GM23338 (cell line): ENCODE measurements at regions not wholly inside any gene's neighbourhood (a gene's known extent, or its start where the extent isn't known, plus 50 kb on each side); places are given as distances from the start of the nearest gene placed in this dataset.

Experiments used
- ATAC-seq: fragments of 200-7000 bp; cut with Tn5 transposase; 3 replicates; pipeline ENCODE4 v1.9.1; 2020
- DNase-seq: peaks from one replicate; pipeline ENCODE4 v3.0.0-alpha.2; 2015; ENCODE audit warnings: low spot score
- H2AFZ ChIP-seq: fragments of 200-600 bp; sonication (generic); 2 replicates; pipeline ENCODE4 v1.8.0; 2016; ENCODE audit warnings: antibody characterized with exemption, mild to moderate bottlenecking, moderate library complexity
- H3F3A ChIP-seq: fragments of 200-600 bp; sonication (generic); replicated peaks from 2 replicates; pipeline ENCODE4 v1.8.0; 2017; ENCODE audit warnings: antibody characterized with exemption, mixed run types, low read depth
- H3K27ac ChIP-seq: fragments of 200-600 bp; sonication (generic); 2 replicates; pipeline ENCODE4 v1.6.1; 2016; ENCODE audit warnings: low read depth
- H3K27me3 ChIP-seq: fragments of 200-600 bp; sonication (generic); 2 replicates; pipeline ENCODE4 v1.8.0; 2016; ENCODE audit warnings: mild to moderate bottlenecking, mixed run types, moderate library complexity; ENCODE audit not compliant: insufficient read depth
- H3K36me3 ChIP-seq: fragments of 200-600 bp; sonication (generic); 2 replicates; pipeline ENCODE4 v1.8.0; 2016; ENCODE audit warnings: mild to moderate bottlenecking; ENCODE audit not compliant: insufficient read depth
- H3K4me1 ChIP-seq: fragments of 200-600 bp; sonication (generic); 2 replicates; pipeline ENCODE4 v1.8.0; 2016; ENCODE audit warnings: mild to moderate bottlenecking, moderate library complexity; ENCODE audit not compliant: insufficient read depth
- H3K4me2 ChIP-seq: fragments of 200-600 bp; sonication (generic); 2 replicates; pipeline ENCODE4 v1.7.1; 2017; ENCODE audit warnings: mixed run types
- H3K4me3 ChIP-seq: fragments of 200-600 bp; sonication (generic); 2 replicates; pipeline ENCODE4 v1.6.1; 2016; ENCODE audit warnings: mixed run types
- H3K79me2 ChIP-seq: fragments of 200-600 bp; sonication (generic); replicated peaks from 2 replicates; pipeline ENCODE4 v1.8.0; 2017; ENCODE audit warnings: mild to moderate bottlenecking; ENCODE audit not compliant: insufficient read depth
- H3K9me2 ChIP-seq: fragments of 200-600 bp; sonication (generic); 2 replicates; pipeline ENCODE4 v1.8.0; 2017; ENCODE audit not compliant: insufficient read depth
- H4K20me1 ChIP-seq: fragments of 200-600 bp; sonication (generic); replicated peaks from 2 replicates; pipeline ENCODE4 v1.8.0; 2017; ENCODE audit warnings: mild to moderate bottlenecking; ENCODE audit not compliant: insufficient read depth
- H3K27ac Mint-ChIP-seq: 2 replicates; pipeline ENCODE4 v1.8.0; 2020; ENCODE audit warnings: inconsistent platforms, mild to moderate bottlenecking, moderate library complexity, mixed read lengths
- H3K27me3 Mint-ChIP-seq: 3 replicates; pipeline ENCODE4 v1.8.0; 2022; ENCODE audit warnings: low read depth, mild to moderate bottlenecking, moderate library complexity, mixed read lengths, inconsistent platforms; ENCODE audit not compliant: insufficient read depth, poor library complexity
- H3K36me3 Mint-ChIP-seq: 3 replicates; pipeline ENCODE4 v1.8.0; 2021; ENCODE audit warnings: low read depth, mild to moderate bottlenecking, inconsistent platforms, moderate library complexity, mixed read lengths
- H3K4me1 Mint-ChIP-seq: 3 replicates; pipeline ENCODE4 v1.8.0; 2020; ENCODE audit warnings: mild to moderate bottlenecking, inconsistent platforms, mixed read lengths
- H3K4me3 Mint-ChIP-seq: 3 replicates; pipeline ENCODE4 v1.8.0; 2021; ENCODE audit warnings: moderate library complexity, mild to moderate bottlenecking, inconsistent platforms, mixed read lengths
- H3K9me3 Mint-ChIP-seq: 3 replicates; pipeline ENCODE4 v1.8.0; 2020; ENCODE audit warnings: moderate library complexity, mild to moderate bottlenecking, inconsistent platforms, mixed read lengths
- CREB1 ChIP-seq: fragments of 250-450 bp; sonication (Bioruptor Pico); IDR thresholded peaks from 2 replicates; pipeline ENCODE4 v1.5.0; 2020; ENCODE audit warnings: low read depth, mild to moderate bottlenecking, moderate library complexity
- CTCF ChIP-seq, 2 experiments: fragments of 200-600 bp in 1 of 2; sonication (generic) in 1 of 2; conservative IDR thresholded peaks; 2 replicates each; pipeline versions ENCODE4 v1.5.1 to v1.6.1; 2016 to 2017; ENCODE audit warnings: antibody characterized with exemption in 2 of 2, low read depth in 2 of 2, mild to moderate bottlenecking in 2 of 2, moderate library complexity in 1 of 2
- ETS1 ChIP-seq: IDR thresholded peaks from 2 replicates; pipeline ENCODE4 v1.6.1; 2016; ENCODE audit warnings: antibody characterized with exemption
- EZH2 ChIP-seq: fragments of 200-600 bp; sonication (generic); IDR thresholded peaks from one replicate; pipeline ENCODE4 v1.8.0; 2017; ENCODE audit warnings: antibody characterized with exemption, mild to moderate bottlenecking, low read depth; ENCODE audit not compliant: unreplicated experiment
- EZH2phosphoT487 ChIP-seq: fragments of 200-600 bp; sonication (generic); IDR thresholded peaks from one replicate; pipeline ENCODE4 v1.8.1; 2018; ENCODE audit warnings: antibody characterized with exemption; ENCODE audit not compliant: unreplicated experiment
- JUNB ChIP-seq: IDR thresholded peaks from one replicate; pipeline ENCODE4 v1.6.1; 2016; ENCODE audit warnings: antibody characterized with exemption; ENCODE audit not compliant: unreplicated experiment
- NANOG ChIP-seq: IDR thresholded peaks from 2 replicates; pipeline ENCODE4 v1.6.1; 2016; ENCODE audit warnings: antibody characterized with exemption, borderline replicate concordance
- POLR2AphosphoS5 ChIP-seq: IDR thresholded peaks from 2 replicates; pipeline ENCODE4 v1.6.1; 2016; ENCODE audit warnings: antibody characterized with exemption, low read depth
- STAT1 ChIP-seq: IDR thresholded peaks from one replicate; pipeline ENCODE4 v1.6.1; 2016; ENCODE audit warnings: antibody characterized with exemption; ENCODE audit not compliant: unreplicated experiment
- ZNF114 ChIP-seq: fragments of 250-450 bp; sonication (Bioruptor Pico); IDR thresholded peaks from 2 replicates; pipeline ENCODE4 v1.5.0; 2020; ENCODE audit warnings: mild to moderate bottlenecking, moderate library complexity
- ZNF331 ChIP-seq: fragments of 250-450 bp; sonication (Bioruptor Pico); IDR thresholded peaks from 2 replicates; pipeline ENCODE4 v1.5.0; 2020; ENCODE audit warnings: low read depth, mild to moderate bottlenecking, moderate library complexity
- ZNF462 ChIP-seq: fragments of 250-450 bp; sonication (Bioruptor Pico); IDR thresholded peaks from 2 replicates; pipeline ENCODE4 v1.5.0; 2020; ENCODE audit warnings: mild to moderate bottlenecking, moderate library complexity

DNA sequence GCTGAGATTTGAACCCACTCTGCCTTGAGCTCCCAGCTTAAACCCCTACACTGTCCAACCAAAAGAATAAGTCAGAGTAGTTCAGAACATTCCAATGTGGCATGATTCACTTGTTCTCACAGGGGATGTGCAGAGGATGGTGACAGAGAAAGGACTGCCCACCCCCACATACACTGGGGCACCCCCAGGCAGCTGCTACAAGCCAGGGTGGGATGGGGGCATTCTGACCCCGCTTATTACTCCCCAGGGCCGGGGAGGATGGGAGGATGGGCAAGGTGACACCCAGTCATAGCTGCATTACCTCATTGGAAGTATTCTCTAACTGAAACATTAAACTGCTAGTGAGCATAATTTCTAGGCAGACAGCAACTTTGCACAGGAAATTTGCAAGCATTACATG, 126.0 kb upstream of the PRR20G start:
- H3K27me3 Mint-ChIP-seq, result peaks cover 9% of the 10 kb centered on the region
- no peak for ATAC-seq
- no peaks in the 10 kb centered on the region for H3F3A ChIP-seq
- H3K9me3 Mint-ChIP-seq, result no peaks in the 10 kb centered on the region
- no peaks in the 10 kb centered on the region for H3K36me3 ChIP-seq
- peaks cover 7% of the 10 kb centered on the region for H3K4me1 ChIP-seq
- no peaks in the 10 kb centered on the region for H3K36me3 Mint-ChIP-seq
- H3K27me3 ChIP-seq, result no peaks in the 10 kb centered on the region
- H2AFZ ChIP-seq, result no peak overlapping the region
- H3K4me3 Mint-ChIP-seq, result no peak overlapping the region
- H3K79me2 ChIP-seq, result no peaks in the 10 kb centered on the region
- DNase-seq, result no peak
- no peak for TF ChIP-seq ZNF331 (CRISPR knock-in tag)
- 0 out of 2 replicates have a peak, but pooled peaks cover 5% of the 10 kb centered on the region for H3K9me2 ChIP-seq
- no peaks in the 10 kb centered on the region for H4K20me1 ChIP-seq
- peaks cover 28% of the 10 kb centered on the region for H3K4me1 Mint-ChIP-seq
- H3K4me2 ChIP-seq, result no peak overlapping the region
- H3K27ac ChIP-seq, result no peak overlapping the region
- H3K27ac Mint-ChIP-seq, result no peak overlapping the region
- no peak overlapping the region for H3K4me3 ChIP-seq

- peaks cover 22% of the 10 kb centered on the region for H3K4me1 Mint-ChIP-seq
- no peak overlapping the region for H3K27ac Mint-ChIP-seq
- H3F3A ChIP-seq, result no peaks in the 10 kb centered on the region
- H3K4me1 ChIP-seq, result peaks cover 7% of the 10 kb centered on the region; the same call in 1 of the 2 replicates
- H3K36me3 Mint-ChIP-seq, result no peaks in the 10 kb centered on the region
- no peak overlapping the region for H3K4me3 Mint-ChIP-seq
- DNase-seq (no peak), ATAC-seq (no peak)
- no peak overlapping the region for H2AFZ ChIP-seq
- H3K79me2 ChIP-seq, result no peaks in the 10 kb centered on the region
- no peaks in the 10 kb centered on the region for H3K9me3 Mint-ChIP-seq
- H3K4me2 ChIP-seq, result no peak overlapping the region
- H3K27me3 ChIP-seq, result no peaks in the 10 kb centered on the region
- TF ChIP-seq NANOG, result no peak
- TF ChIP-seq JUNB, result no peak
- no peak for TF ChIP-seq ZNF462
- TF ChIP-seq EZH2, result no peak
- no peak for TF ChIP-seq ETS1
- no peak for TF ChIP-seq POLR2AphosphoS5
- TF ChIP-seq EZH2phosphoT487, result no peak
- TF ChIP-seq ZNF114 (CRISPR knock-in tag), result no peak
- TF ChIP-seq STAT1, result no peak
- TF ChIP-seq ZNF331 (CRISPR knock-in tag), result no peak
- TF ChIP-seq CTCF (conservative IDR thresholded peaks at IDR 0.05; ENCODE audit: low read depth in 2 of 2), result no peak
- no peak for TF ChIP-seq CREB1
- H3K27ac ChIP-seq, result no peak overlapping the region
- H3K9me2 ChIP-seq, result 0 out of 2 replicates have a peak, but pooled peaks cover 5% of the 10 kb centered on the region
- no peak overlapping the region for H3K4me3 ChIP-seq
- no peaks in the 10 kb centered on the region for H3K36me3 ChIP-seq
- no peaks in the 10 kb centered on the region for H4K20me1 ChIP-seq
- peaks cover 9% of the 10 kb centered on the region for H3K27me3 Mint-ChIP-seq
Observed at GRCh38 chr3:127413318-127413673, 125.5 kb upstream of the PRR20G start.
